ENCODE measurements at regions not wholly inside any gene's neighbourhood (a gene's known extent, or its start where the extent isn't known, plus 50 kb on each side); places are given as distances from the start of the nearest gene placed in this dataset.

DNA sequence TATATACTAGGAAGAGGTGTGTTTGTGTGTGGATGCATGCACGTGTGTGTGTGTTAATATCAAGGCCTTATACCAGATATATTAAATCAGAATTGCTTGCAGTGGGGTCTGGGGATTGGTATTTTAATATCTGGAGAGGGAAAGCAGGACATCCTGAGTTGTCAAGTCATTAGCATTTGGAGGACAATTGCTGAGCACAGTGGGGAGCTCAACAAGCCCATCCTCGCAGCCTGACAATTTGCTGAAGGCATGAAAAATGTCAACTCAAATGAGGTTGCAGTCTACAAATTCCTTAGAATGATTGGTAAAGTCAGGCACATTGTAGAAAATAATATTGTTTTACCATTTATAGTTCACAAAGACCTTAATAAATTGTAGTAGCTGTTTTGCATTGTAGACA is 627.4 kb downstream of the LRRC70 start:
- TF ChIP-seq POLR2A (IDR thresholded peaks at IDR 0.05; ENCODE audit: low read length) (no peak), GATA1 (IDR thresholded peaks at IDR 0.05; ENCODE audit: low read depth, low read length) (no peak)
